Ectodermal cell (in vitro differentiated cells): ENCODE measurements at regions not wholly inside any gene's neighbourhood (a gene's known extent, or its start where the extent isn't known, plus 50 kb on each side); places are given as distances from the start of the nearest gene placed in this dataset.
"Not testable (repeated sequence)": the region's sequence is repeated elsewhere in the genome, so short reads cannot be mapped to it uniquely, and the experiment has no call there.

Experiments
- H3K27ac ChIP-seq: 2 replicates; pipeline ENCODE4 v1.7.0; 2013; ENCODE audit warnings: mild to moderate bottlenecking, low read depth, low read length; ENCODE audit not compliant: insufficient read depth, poor library complexity, severe bottlenecking
- H3K27me3 ChIP-seq: 2 replicates; pipeline ENCODE4 v1.7.0; 2013; ENCODE audit warnings: mild to moderate bottlenecking, low read length; ENCODE audit not compliant: insufficient read depth, control insufficient read depth, poor library complexity, severe bottlenecking
- H3K36me3 ChIP-seq: one replicate; pipeline ENCODE4 v1.7.0; 2013; ENCODE audit warnings: low read length; ENCODE audit not compliant: control insufficient read depth, insufficient read depth
- H3K4me1 ChIP-seq: one replicate; pipeline ENCODE4 v1.7.0; 2013; ENCODE audit warnings: low read length; ENCODE audit not compliant: control insufficient read depth, insufficient read depth
- H3K4me3 ChIP-seq: 2 replicates; pipeline ENCODE4 v1.7.0; 2013; ENCODE audit warnings: low read depth, low read length, control low read depth; ENCODE audit not compliant: insufficient read depth
- H3K9me3 ChIP-seq: 2 replicates; pipeline ENCODE4 v1.7.0; 2013; ENCODE audit warnings: mild to moderate bottlenecking, low read length, moderate library complexity; ENCODE audit not compliant: control insufficient read depth
- WGBS, 2 experiments: methylation state at CpG; one replicate each; pipeline ENCODE4 v1.1.7; 2013; ENCODE audit warnings: missing lambda C conversion rate in 2 of 2; 5-methylcytosine and 5-hydroxymethylcytosine counted together

DNA sequence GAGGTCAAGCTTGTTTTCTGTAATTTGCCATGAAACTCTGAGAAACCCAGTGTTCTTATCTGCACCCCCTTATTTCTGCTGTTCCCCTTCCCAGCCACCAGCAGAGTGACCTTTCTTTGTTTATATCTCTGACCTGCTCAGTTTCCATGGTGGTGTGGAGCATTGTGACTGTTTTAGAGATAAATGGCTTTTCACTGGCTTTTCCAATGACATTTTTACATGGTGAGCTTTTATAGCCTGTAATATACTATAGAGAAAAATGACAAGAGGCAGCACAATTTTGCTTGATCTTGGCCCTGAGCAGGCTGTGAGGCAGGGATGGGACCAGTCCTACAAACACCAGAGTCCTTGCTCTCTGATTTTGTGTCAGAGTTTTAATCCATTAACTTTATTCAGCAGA, 233.9 kb downstream of the FAT3 start:
- Histone ChIP-seq H3K9me3 (no peaks in the 10 kb centered on the region), H3K4me1 (peaks cover 7% of the 10 kb centered on the region), H3K4me3 (no peak overlapping the region), H3K36me3 (no peaks in the 10 kb centered on the region), H3K27me3 (no peaks in the 10 kb centered on the region), H3K27ac (no peak overlapping the region)

DNA sequence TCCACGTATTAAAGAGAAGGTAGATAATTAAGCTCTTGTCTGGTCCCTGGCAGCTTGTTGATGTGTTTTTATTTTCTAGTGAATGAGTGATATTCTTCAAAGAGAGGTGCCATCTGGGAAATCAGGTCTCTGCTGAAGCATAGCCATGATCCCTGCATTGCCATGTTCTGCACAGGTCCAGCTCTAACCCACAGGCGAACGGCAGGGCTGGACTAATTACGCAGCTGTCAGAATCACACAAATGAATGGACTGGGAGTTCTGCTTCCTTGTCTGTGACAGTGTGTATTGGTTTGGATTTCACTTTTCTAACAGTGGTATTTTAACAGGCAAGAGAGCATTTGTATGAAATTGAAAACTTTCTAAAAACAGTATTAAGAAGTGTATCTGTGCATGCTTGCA, 235.6 kb downstream of the FAT3 start:
- Histone ChIP-seq H3K4me1 (peaks cover 7% of the 10 kb centered on the region), H3K27me3 (no peaks in the 10 kb centered on the region), H3K27ac (no peak overlapping the region), H3K9me3 (no peaks in the 10 kb centered on the region), H3K4me3 (no peak overlapping the region), H3K36me3 (no peaks in the 10 kb centered on the region)
- WGBS, 2 experiments = 96 to 97% methylated on average over 4 of the region's 4 CpGs

DNA sequence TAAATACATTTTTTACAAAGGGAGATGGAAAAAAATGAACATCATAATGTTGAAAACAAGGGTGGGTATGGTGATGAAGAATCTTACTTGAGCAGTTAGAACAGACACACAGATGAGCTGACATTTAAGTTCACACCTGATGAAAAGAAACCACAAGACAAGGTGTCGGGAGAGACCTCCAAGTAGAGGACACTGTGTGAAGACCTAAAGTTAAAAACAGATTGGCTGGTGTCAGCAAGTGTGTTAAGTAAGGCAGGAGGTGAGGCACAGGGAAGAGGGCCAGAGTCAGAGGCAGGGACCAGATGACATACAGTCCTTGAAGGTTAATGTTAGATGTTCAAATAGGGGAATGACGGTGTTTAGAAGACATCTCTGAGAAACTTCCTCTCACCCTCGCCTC, 236.8 kb downstream of the FAT3 start:
- 95 to 98% methylated on average over 3 of the region's 3 CpGs for WGBS, 2 experiments
- H3K4me1 ChIP-seq = peaks cover 7% of the 10 kb centered on the region

DNA sequence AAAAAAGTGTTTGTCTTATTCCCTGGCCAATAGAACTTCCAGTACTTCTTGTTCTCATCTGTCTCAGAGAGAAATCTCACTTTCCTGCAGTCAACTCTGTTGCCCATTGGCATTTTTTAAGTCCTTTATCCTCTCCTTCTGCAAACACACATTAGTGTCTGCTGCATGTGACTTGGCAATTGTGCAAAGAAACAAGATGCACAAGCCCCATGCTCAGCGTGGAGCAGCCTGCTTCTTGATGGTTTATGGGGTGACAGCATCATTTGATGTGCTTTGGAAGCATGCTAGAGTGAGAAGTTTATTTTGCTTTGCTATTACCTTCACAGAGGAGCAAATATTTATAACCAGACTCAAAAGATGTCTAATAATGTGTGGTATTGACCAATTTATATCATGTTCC, 238.2 kb downstream of the FAT3 start:
- peaks cover 6% of the 10 kb centered on the region for H3K4me1 ChIP-seq
- no peak overlapping the region for H3K27ac ChIP-seq
- no peak overlapping the region for H3K4me3 ChIP-seq
- 80 to 87% methylated on average over 1 of the region's 1 CpG for WGBS, 2 experiments
- H3K9me3 ChIP-seq = no peaks in the 10 kb centered on the region
- H3K36me3 ChIP-seq = no peaks in the 10 kb centered on the region
- no peaks in the 10 kb centered on the region for H3K27me3 ChIP-seq

More for the DNA sequence above, 236.8 kb downstream of the FAT3 start:
- Histone ChIP-seq H3K4me3 (no peak overlapping the region), H3K27me3 (no peaks in the 10 kb centered on the region), H3K36me3 (no peaks in the 10 kb centered on the region), H3K27ac (no peak overlapping the region), H3K9me3 (no peaks in the 10 kb centered on the region)

DNA sequence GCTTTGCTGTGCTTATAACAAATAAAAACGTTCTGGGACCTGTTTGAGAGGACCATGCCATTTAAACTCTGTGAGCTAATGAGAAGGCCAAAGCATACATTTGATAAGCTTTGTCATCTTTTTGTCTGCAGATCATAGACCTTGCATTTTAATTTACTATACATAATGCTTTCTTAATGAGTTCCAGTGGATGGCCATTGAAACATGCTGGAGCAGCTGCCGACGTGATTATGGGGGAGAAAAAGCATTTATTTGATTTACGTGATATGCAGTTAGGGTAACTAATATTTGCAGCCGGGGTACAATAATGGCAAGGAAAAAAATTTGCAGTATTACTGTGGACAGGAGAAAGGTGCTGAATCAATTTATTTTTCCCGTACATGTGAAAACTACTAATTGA, 240.2 kb downstream of the FAT3 start:
- no peaks in the 10 kb centered on the region for H3K36me3 ChIP-seq
- H3K4me3 ChIP-seq = no peak overlapping the region
- no peaks in the 10 kb centered on the region for H3K9me3 ChIP-seq
- no peak overlapping the region for H3K27ac ChIP-seq
- no peaks in the 10 kb centered on the region for H3K27me3 ChIP-seq
- WGBS, 2 experiments = 77 to 80% methylated on average over 6 of the region's 6 CpGs
- no peaks in the 10 kb centered on the region for H3K4me1 ChIP-seq

DNA sequence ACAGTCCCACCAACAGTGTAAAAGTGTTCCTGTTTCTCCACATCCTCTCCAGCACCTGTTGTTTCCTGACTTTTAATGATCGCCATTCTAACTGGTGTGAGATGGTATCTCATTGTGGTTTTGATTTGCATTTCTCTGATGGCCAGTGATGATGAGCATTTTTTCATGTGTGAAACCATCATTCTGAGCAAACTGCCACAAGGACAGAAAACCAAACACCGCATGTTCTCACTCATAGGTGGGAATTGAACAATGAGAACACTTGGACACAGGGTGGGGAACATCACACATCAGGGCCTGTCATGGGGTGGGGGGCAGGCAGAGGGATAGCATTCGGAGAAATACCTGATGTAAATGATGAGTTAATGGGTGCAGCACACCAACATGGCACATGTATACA, 240.8 kb downstream of the FAT3 start:
- not testable (repeated sequence) for H3K27me3 ChIP-seq, H3K4me3 ChIP-seq, H3K27ac ChIP-seq, H3K36me3 ChIP-seq, H3K4me1 ChIP-seq, H3K9me3 ChIP-seq
- 76 to 79% methylated on average over 2 of the region's 3 CpGs for WGBS, 2 experiments

DNA sequence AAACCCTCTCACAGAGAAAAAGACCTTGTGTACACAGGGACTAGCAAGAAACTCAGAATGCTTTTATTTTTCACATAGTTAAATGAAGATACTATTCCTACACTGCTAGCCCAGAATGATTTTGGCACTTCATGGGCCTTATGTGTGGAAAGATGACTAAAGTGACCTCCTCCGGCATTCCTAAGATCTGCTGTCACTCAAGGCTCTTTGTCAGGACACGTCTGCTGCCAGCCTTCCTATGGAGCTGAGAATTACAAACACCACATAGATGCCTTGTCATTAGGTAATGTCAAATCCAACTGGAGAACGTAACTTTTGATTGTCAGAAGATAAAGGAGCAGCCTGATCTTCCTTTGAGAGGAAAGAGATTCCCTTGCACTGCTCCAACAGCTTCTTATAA, 249.1 kb downstream of the FAT3 start:
- H3K4me3 ChIP-seq = no peak overlapping the region
- H3K4me1 ChIP-seq = peaks cover 9% of the 10 kb centered on the region
- no peaks in the 10 kb centered on the region for H3K9me3 ChIP-seq
- H3K27ac ChIP-seq = no peak overlapping the region
- 49 to 66% methylated on average over 3 of the region's 3 CpGs for WGBS, 2 experiments
- H3K36me3 ChIP-seq = no peaks in the 10 kb centered on the region
- H3K27me3 ChIP-seq = no peaks in the 10 kb centered on the region

DNA sequence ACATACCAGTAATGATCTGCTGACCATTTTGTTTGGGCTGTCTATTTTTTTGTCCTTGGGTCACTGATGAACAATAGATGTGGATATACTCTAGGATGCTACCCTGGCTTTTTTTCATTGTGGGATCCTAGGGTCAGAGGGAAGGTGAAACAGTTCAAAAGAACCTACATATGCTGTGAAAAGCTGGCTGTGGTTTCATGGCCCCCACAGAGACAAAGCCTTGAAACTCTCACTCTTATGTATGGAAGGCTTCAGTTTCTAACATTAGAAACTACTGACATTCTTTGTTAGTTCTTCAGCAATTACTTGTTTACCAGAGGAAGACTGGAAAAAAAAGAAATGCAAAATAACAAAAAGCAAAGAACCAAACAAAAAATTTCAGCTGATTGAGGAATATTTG, 250.7 kb downstream of the FAT3 start:
- Histone ChIP-seq H3K4me3 (no peak overlapping the region), H3K36me3 (no peaks in the 10 kb centered on the region), H3K27me3 (no peaks in the 10 kb centered on the region), H3K9me3 (no peaks in the 10 kb centered on the region), H3K27ac (no peak overlapping the region), H3K4me1 (peaks cover 9% of the 10 kb centered on the region)

DNA sequence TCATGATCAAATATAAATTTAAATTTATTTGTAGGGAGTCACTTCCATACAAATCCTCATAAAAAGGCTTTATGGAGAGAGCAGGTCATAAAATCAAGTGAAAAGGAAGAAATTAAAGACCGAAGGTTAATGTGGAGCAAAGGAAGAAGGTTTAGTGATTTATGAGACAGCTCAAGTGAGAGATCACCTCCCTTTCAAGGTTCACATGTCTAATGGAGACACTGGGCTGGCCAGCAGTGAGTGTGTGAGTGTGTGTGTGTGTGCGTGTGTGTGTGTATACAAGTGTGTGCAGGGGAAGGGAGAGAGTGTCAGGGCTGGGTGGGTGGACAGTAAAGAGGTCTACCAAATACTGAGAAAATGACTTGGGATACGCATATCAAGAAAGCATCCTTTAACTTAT, 251.2 kb downstream of the FAT3 start:
- Histone ChIP-seq H3K4me3 (no peak overlapping the region), H3K27me3 (no peaks in the 10 kb centered on the region), H3K36me3 (no peaks in the 10 kb centered on the region), H3K4me1 (peaks cover 9% of the 10 kb centered on the region), H3K27ac (no peak overlapping the region), H3K9me3 (no peaks in the 10 kb centered on the region)
- WGBS, 2 experiments = 96 to 99% methylated on average over 3 of the region's 3 CpGs

DNA sequence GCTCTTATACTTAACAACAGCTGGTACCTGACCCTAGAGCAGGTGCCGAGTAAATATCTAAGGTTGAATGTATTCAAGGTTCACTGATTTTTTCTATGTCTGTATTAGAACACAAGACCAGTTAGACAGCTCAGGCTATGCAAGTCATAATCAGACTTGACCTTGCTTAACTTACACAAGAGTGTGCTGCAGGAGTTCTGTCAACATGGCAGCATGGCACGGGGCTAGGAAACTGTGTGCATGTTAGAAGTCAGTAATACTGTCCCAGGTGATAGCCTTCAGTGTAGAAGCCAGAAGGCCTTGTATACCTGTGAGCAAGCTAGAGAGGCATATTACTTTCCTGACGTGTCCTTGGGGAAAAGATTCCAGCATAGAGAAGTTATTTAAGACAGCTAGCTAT, 253.1 kb downstream of the FAT3 start:
- no peaks in the 10 kb centered on the region for H3K27me3 ChIP-seq
- no peak overlapping the region for H3K4me3 ChIP-seq
- peaks cover 9% of the 10 kb centered on the region for H3K4me1 ChIP-seq
- H3K36me3 ChIP-seq = no peaks in the 10 kb centered on the region
- WGBS, 2 experiments = 94 to 95% methylated on average over 3 of the region's 3 CpGs
- no peaks in the 10 kb centered on the region for H3K9me3 ChIP-seq
- no peak overlapping the region for H3K27ac ChIP-seq

DNA sequence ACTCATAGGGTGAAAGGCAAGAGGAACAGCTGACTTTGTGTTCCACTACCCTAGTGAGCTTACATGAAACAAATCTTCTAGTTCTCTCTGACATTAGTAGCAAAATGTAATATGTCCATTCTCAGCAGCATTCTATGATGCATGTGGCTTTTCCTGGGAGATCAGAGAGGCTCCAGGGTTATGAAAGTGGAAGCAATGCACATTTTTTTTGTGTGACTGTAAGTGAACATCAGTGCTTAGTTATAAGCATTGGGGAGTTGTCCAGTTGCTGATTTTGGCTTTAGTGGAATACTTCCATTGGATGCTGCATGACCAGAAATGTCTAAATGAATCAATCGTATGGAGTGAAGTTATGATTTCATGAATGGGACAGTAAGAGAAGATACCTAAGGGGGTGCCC, 255.9 kb downstream of the FAT3 start:
- H3K4me3 ChIP-seq = no peak overlapping the region
- WGBS, 2 experiments = 89 to 100% methylated on average over 1 of the region's 1 CpG
- no peak overlapping the region for H3K27ac ChIP-seq
- H3K36me3 ChIP-seq = no peaks in the 10 kb centered on the region
- H3K9me3 ChIP-seq = no peaks in the 10 kb centered on the region
- no peaks in the 10 kb centered on the region for H3K4me1 ChIP-seq
- H3K27me3 ChIP-seq = no peaks in the 10 kb centered on the region
